Endothelial cell of hepatic sinusoid (primary cell): ENCODE measurements at regions not wholly inside any gene's neighbourhood (a gene's known extent, or its start where the extent isn't known, plus 50 kb on each side); places are given as distances from the start of the nearest gene placed in this dataset.

Source experiments
- in situ Hi-C: cut with HindIII; loops from 2 replicates; pipeline ENCODE4 v1.10.0; 2017; ENCODE audit warnings: low sequenced_read_pairs

GRCh38 chr3:94179059-94179458, 116.2 kb downstream of the NSUN3 start:
- in situ Hi-C loops, result no loop called here

DNA sequence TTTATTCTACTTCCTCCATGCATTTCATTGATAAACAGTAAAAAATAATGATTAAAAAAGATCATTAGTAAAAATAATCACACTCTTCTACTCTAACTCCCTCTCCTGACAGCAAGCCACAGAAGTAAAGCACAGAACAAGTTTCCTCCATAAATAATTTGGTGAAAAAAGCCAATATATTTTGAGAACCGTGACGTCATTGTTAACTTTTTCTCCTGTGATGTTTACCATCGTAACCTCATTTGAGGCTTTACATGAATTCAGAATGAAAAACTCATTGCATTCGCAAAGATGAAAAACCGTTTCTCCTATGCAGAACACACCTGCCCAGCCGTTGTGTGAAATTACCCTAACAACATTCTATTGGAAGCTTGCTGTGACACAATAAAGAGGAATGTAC, 120.7 kb downstream of the NSUN3 start:
- in situ Hi-C loops, result no loop called here

- in situ Hi-C loops, result no loop called here
Measured at GRCh38 chr3:94184781-94185180, 121.9 kb downstream of the NSUN3 start.

DNA sequence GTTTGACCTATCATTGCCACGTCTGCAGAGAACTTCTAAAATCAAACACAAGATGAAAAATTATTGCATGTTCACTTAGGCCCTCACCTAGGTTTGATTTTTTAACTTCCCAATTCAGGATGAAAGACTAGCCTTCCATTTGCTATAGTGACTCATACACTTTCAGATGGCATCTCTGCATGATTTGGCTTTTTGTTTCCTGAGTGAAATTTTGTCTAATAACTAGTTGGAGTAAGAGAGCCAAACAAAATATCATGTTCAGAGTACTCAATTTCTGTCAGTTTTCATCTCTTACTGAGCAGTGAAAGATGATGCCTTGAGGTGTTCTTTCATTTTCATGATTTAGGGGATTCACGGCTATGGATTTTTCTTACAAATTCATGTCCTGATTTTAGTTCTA, 122.9 kb downstream of the NSUN3 start:
- in situ Hi-C loops, result no loop called here

DNA sequence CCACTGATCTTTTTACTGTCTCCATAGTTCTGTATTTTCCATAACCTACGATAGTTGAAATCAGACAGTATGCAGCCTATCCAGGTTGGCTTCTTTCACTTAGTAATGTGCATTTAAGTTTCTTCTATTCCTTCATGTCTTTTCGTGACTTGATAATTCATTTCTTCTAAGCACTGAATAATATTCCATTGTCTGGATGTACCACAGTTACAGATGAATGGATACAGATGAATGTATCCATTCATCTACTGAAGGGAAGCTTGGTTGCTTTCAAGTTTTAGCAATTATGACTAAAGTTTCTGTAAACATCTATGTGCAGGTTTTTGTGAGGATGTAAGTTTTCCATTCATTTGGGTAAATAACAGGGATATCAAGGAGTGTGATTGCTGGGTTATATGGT, 124.8 kb downstream of the NSUN3 start:
- in situ Hi-C loops, result no loop called here

DNA sequence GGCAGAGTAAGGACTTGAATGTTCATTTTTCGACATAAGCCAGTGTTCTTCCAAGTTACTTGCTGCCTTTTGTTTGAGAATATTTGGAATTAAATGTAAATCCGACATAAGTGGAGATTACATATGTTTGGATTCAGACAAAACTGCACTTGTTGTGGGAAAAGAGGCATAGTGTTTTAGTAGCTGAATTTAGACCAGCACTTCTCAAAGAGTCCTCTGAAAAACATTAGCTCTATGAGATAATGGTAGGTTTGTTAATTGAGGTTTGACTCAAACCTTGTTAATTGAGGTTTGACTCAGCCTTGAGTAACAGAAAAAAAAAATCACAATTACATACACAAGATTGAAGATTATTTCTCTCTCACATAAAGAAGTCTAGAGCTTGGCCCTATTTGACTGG, 132.5 kb downstream of the NSUN3 start:
- in situ Hi-C loops, result no loop called here

GRCh38 chr3:94206291-94206690, 143.4 kb downstream of the NSUN3 start:
- in situ Hi-C loops, result no loop called here

GRCh38 chr3:94210256-94210655, 147.4 kb downstream of the NSUN3 start:
- in situ Hi-C loops, result no loop called here

GRCh38 chr3:94217406-94217805, 154.5 kb downstream of the NSUN3 start:
- in situ Hi-C loops, result no loop called here

DNA sequence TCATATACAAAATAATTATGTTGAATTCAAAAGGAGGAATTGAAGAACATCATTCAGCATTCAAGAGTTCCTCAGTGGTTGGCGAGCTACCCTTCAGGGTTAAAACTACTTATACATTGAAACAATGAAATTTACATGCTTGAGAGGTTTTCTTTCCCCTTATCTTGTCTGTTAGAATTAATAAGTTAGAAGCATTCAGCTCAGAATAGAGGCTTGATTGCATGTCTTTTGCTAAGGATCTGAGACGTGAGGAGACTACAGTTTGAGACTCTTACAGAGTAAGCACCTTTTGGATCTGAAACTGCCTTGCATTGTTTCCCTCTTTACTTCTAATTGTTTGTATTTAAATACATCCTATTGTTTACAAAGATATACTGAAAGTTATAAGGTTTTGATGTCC, 157.6 kb downstream of the NSUN3 start:
- in situ Hi-C loops, result no loop called here

- in situ Hi-C loops, result no loop called here
Measured at GRCh38 chr3:94221829-94222228, 159.0 kb downstream of the NSUN3 start.

DNA sequence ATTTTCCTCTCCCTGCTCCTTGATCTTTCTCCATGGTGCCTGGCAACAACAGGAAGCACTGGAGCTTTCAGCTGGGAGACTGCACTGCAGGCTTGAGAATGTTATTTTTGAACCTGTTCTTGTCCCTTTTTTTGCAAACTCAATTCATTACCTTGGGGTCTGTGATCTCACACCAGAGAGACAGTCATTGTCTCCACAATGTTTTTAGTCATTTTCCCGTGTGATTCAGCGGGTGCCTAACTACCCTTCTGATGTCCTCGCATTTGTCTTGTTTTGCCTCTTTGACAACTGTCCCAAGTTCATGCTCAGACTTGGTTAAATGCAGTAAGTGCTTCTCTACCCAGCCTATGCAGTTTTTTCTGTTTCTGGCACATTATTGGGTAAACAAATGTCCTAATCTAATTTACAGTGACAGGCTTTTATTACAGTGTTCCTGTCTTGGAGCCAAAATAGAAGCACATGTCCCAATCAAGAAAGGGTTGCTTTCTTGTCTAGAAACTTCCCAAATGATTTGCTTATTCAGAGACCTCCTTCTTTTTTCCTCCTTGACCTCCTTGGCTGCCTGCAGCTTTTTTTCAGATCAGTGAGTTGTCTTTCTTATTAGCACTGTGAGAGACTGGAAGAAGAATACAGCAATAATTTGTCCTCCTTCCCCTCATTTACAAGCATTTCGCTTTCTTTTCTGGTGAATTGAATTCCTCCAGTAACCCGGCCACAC, 162.4 kb downstream of the NSUN3 start:
- in situ Hi-C loops, result no loop called here

GRCh38 chr3:94226078-94226477, 163.2 kb downstream of the NSUN3 start:
- in situ Hi-C loops, result no loop called here

GRCh38 chr3:94232921-94233320, 170.1 kb downstream of the NSUN3 start:
- in situ Hi-C loops, result no loop called here

DNA sequence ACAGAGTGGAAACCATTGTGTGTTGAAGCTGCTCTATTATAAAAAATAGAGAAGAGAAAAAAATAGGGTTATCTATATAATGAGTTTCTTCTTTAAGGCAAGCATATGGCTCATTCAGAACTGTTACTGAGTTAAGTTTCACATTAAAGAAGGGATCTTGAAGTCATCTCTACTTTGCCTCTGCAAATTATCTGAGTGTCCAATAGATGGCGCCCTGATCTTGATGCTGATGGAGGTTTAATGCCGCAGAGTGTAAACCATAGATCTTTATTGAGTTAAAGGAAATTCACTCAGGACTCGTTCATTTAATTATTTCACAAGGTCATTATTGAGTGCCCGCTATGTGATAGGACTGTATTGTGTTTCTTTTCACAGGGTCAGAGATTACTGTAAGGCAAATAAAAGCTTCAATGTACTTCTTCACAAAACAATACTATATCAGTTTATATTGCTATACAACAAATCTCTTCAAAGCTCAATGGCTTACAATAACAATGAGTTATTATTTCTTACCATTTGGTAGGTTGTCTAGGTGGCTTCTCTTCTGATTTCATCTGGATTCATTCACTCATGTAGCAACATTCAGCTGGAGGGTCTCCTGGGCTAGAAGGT, 171.4 kb downstream of the NSUN3 start:
- in situ Hi-C loops, result no loop called here

GRCh38 chr3:94241986-94242385, 179.1 kb downstream of the NSUN3 start:
- in situ Hi-C loops, result no loop called here

DNA sequence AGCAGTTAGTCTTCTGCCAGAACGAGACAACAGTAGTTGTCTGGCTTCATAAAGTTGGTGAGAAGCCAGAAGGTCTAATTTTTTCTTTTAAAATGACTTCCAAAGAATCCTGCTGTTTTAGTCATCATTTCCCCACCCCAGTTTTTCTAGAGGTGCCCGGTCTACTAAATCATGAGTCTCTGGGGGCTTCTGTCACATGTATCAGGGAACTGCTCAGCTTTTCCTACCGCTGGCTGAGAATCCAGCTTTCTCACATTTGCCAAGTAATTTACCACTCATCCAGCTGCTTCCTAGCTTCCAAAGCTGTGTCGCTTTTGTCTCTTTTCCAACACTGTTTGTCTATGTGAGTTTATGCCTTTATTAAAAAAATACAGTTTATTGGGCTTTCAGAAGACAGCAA, 183.3 kb downstream of the NSUN3 start:
- in situ Hi-C loops, result no loop called here

DNA sequence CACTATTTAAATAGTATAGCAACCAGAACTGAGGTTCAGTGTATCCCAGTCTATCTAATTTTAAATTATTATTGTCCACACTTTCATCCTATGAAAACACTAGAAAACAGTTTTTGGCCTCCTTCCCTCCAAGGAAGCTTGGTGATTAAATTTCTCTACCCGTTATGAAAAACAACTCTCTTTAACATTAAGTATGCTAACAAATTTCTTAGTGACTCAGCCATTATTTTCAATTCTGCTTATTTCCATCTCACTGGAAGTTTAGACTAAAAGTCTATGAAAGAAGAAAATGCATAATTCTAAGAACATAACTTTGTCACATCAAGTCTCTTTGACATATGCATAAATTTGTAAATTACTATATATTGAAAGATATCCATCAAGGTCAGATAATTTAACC, 185.2 kb downstream of the NSUN3 start:
- in situ Hi-C loops, result no loop called here

GRCh38 chr3:94249491-94250079, 186.7 kb downstream of the NSUN3 start:
- in situ Hi-C loops, result no loop called here

DNA sequence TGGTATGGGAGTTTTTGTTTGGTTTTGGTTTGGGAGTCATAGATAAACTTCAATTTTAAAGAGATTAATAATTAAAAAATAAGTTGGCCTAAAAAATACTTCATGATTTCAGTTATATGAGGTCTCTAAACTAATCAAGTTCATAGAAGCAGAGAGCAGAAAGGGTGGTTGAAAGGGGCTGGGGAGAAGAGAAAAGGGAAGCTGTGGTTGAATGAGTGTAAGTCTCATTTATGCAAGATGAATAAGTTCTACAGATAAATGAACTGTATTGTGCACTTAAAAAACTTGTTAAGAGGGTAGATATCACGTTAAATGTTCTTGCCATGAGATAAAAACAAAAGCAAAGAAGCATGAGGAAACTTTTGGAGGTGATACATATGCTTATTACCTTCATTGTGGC, 188.7 kb downstream of the NSUN3 start:
- in situ Hi-C loops, result no loop called here

GRCh38 chr3:94252316-94252715, 189.5 kb downstream of the NSUN3 start:
- in situ Hi-C loops, result no loop called here
